Liver (tissue), 8 donors: ENCODE measurements at regions not wholly inside any gene's neighbourhood (a gene's known extent, or its start where the extent isn't known, plus 50 kb on each side); places are given as distances from the start of the nearest gene placed in this dataset.

Source experiments
- DNase-seq: peaks from one replicate; pipeline ENCODE4 v3.0.0-alpha.2; 2017; ENCODE audit warnings: low spot score
- H3K27ac ChIP-seq, 2 donors: one replicate each; pipeline ENCODE4 v1.7.0; 2013; ENCODE audit warnings: inconsistent platforms in 2 of 2, low read length in 2 of 2, control low read depth in 1 of 2, low read depth in 1 of 2, mild to moderate bottlenecking in 1 of 2
- H3K27me3 ChIP-seq, 4 donors: one replicate each; pipeline versions ENCODE4 v1.6.1 to v1.7.0; 2013; ENCODE audit warnings: low read length in 3 of 4, inconsistent platforms in 1 of 4, mild to moderate bottlenecking in 1 of 4, moderate library complexity in 1 of 4; ENCODE audit not compliant: control insufficient read depth in 4 of 4, insufficient read depth in 4 of 4
- H3K36me3 ChIP-seq, 4 donors: one replicate each; pipeline versions ENCODE4 v1.6.1 to v1.7.0; 2013; ENCODE audit warnings: low read length in 3 of 4, mild to moderate bottlenecking in 3 of 4, low read depth in 1 of 4, moderate library complexity in 1 of 4; ENCODE audit not compliant: control insufficient read depth in 4 of 4, insufficient read depth in 3 of 4
- H3K4me1 ChIP-seq, 4 donors: one replicate each; pipeline versions ENCODE4 v1.6.1 to v1.7.0; 2013; ENCODE audit warnings: low read length in 3 of 4, mild to moderate bottlenecking in 3 of 4, moderate library complexity in 1 of 4; ENCODE audit not compliant: control insufficient read depth in 4 of 4, insufficient read depth in 4 of 4
- H3K4me3 ChIP-seq, 3 donors: one replicate each; pipeline versions ENCODE4 v1.6.1 to v1.7.0; 2013; ENCODE audit warnings: low read length in 3 of 3, control low read depth in 1 of 3, low read depth in 1 of 3, mild to moderate bottlenecking in 1 of 3
- H3K9ac ChIP-seq, 2 donors: one replicate each; pipeline ENCODE4 v1.7.0; 2013; ENCODE audit warnings: low read length in 2 of 2, mild to moderate bottlenecking in 2 of 2, moderate library complexity in 2 of 2, control low read depth in 1 of 2, low read depth in 1 of 2
- H3K9me3 ChIP-seq, 4 donors: one replicate each; pipeline versions ENCODE4 v1.6.1 to v1.7.0; 2013; ENCODE audit warnings: low read length in 3 of 4; ENCODE audit not compliant: control insufficient read depth in 4 of 4
- ATF3 ChIP-seq: IDR thresholded peaks from 2 replicates; pipeline ENCODE4 v1.6.1; 2016; ENCODE audit warnings: antibody characterized with exemption
- EGR1 ChIP-seq, 2 donors: IDR thresholded peaks; 2 replicates each; pipeline ENCODE4 v1.6.1; 2016 to 2018; ENCODE audit warnings: antibody characterized with exemption in 2 of 2, low read depth in 2 of 2
- FOXA1 ChIP-seq: IDR thresholded peaks from 2 replicates; pipeline ENCODE4 v1.6.1; 2016; ENCODE audit warnings: antibody characterized with exemption
- HNF4A ChIP-seq, 2 donors: conservative IDR thresholded peaks; 2 replicates each; pipeline ENCODE4 v1.6.1; 2016; ENCODE audit warnings: antibody characterized with exemption in 2 of 2, mild to moderate bottlenecking in 2 of 2
- HNF4G ChIP-seq: IDR thresholded peaks from 2 replicates; pipeline ENCODE4 v1.6.1; 2016; ENCODE audit warnings: antibody characterized with exemption
- JUND ChIP-seq, 2 donors: IDR thresholded peaks; 2 replicates each; pipeline ENCODE4 v1.6.1; 2016; ENCODE audit warnings: antibody characterized with exemption in 2 of 2
- MAX ChIP-seq: IDR thresholded peaks from 2 replicates; pipeline ENCODE4 v1.6.1; 2016; ENCODE audit warnings: antibody characterized with exemption
- REST ChIP-seq: IDR thresholded peaks from 2 replicates; pipeline ENCODE4 v1.6.1; 2016; ENCODE audit warnings: antibody characterized with exemption, mild to moderate bottlenecking
- RXRA ChIP-seq, 2 donors: IDR thresholded peaks; 2 replicates each; pipeline ENCODE4 v1.6.1; 2017 to 2018; ENCODE audit warnings: antibody characterized with exemption in 2 of 2, mild to moderate bottlenecking in 1 of 2
- SP1 ChIP-seq: IDR thresholded peaks from 2 replicates; pipeline ENCODE4 v1.6.1; 2018; ENCODE audit warnings: antibody characterized with exemption, mild to moderate bottlenecking
- YY1 ChIP-seq: IDR thresholded peaks from 2 replicates; pipeline ENCODE4 v1.6.1; 2016; ENCODE audit warnings: antibody characterized with exemption, mild to moderate bottlenecking
- WGBS: extraction: QIAGEN DNeasy Blood & Tissue Kit; methylation state at CpG from one replicate; pipeline ENCODE4 v1.1.7; 2013; 5-methylcytosine and 5-hydroxymethylcytosine counted together
- TF ChIP-seq, protein P1 (sequence below): fragments of 150-350 bp; IDR thresholded peaks from 2 replicates; pipeline ENCODE4 v1.5.1; 2017; ENCODE audit warnings: improper control_type of control experiment, low read depth, low read length; ENCODE audit not compliant: missing input control
- donor health status: healthy.
- donor health status: healthy.
- donor health status: healthy.
- donor health status: healthy.
- donor health status: healthy.

GRCh38 chr2:145360129-145360790, 840.3 kb upstream of the ZEB2 start:
- WGBS: 94% methylated on average over 7 of the region's 7 CpGs

DNA sequence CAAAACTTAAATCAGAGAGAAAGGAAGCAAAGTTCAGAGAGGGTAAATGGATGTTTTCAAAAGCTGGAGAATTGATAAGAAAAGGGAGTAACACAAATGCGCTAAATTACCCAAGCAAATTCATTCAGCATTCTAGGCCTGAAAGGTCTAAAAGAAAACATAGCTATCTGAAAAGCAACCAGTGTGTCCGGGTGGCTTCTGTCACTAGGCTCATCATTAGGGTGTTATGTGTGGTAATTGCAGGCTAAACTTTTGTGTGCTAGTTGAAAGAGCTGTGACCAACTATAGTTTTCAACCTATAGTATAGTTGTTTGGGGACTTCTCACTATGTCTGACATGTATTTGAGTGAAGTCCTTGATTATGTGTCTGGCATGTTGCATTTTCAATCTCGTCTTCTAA, 839.6 kb upstream of the ZEB2 start:
- H3K27me3 ChIP-seq: peaks cover 0 to 2% (median 0%) of the 10 kb centered on the region in 4 donors
- no peak for TF ChIP-seq ATF3
- H3K4me1 ChIP-seq: no peaks in the 10 kb centered on the region
- DNase-seq: no peak
- H3K9ac ChIP-seq: no peak overlapping the region
- 72% methylated on average over 3 of the region's 3 CpGs for WGBS
- no peaks in the 10 kb centered on the region for H3K9me3 ChIP-seq
- H3K27ac ChIP-seq: no peak overlapping the region
- H3K36me3 ChIP-seq: no peaks in the 10 kb centered on the region
- H3K4me3 ChIP-seq: no peak overlapping the region

More at GRCh38 chr2:145360129-145360790, 840.3 kb upstream of the ZEB2 start:
- no peak overlapping the region for H3K9ac ChIP-seq
- no peak for TF ChIP-seq MAX
- TF ChIP-seq SP1: no peak
- no peak for TF ChIP-seq HNF4A (conservative IDR thresholded peaks at IDR 0.05)
- no peak for TF ChIP-seq JUND (IDR thresholded peaks at IDR 0.05)
- H3K4me1 ChIP-seq: no peaks in the 10 kb centered on the region
- no peak overlapping the region for H3K4me3 ChIP-seq
- H3K9me3 ChIP-seq: no peaks in the 10 kb centered on the region
- no peak for DNase-seq
- peaks cover 0 to 2% (median 0%) of the 10 kb centered on the region in 4 donors for H3K27me3 ChIP-seq
- no peaks in the 10 kb centered on the region for H3K36me3 ChIP-seq
- no peak overlapping the region for H3K27ac ChIP-seq

- no peak for TF ChIP-seq HNF4G
- TF ChIP-seq SP1: no peak
- TF ChIP-seq EGR1 (IDR thresholded peaks at IDR 0.05; ENCODE audit: low read depth in 2 of 2): no peak
- TF ChIP-seq RXRA (IDR thresholded peaks at IDR 0.05): no peak
- no peak for TF ChIP-seq FOXA1
- TF ChIP-seq REST: no peak
- TF ChIP-seq JUND (IDR thresholded peaks at IDR 0.05): no peak
- TF ChIP-seq YY1: no peak
- TF ChIP-seq, protein P1, sequence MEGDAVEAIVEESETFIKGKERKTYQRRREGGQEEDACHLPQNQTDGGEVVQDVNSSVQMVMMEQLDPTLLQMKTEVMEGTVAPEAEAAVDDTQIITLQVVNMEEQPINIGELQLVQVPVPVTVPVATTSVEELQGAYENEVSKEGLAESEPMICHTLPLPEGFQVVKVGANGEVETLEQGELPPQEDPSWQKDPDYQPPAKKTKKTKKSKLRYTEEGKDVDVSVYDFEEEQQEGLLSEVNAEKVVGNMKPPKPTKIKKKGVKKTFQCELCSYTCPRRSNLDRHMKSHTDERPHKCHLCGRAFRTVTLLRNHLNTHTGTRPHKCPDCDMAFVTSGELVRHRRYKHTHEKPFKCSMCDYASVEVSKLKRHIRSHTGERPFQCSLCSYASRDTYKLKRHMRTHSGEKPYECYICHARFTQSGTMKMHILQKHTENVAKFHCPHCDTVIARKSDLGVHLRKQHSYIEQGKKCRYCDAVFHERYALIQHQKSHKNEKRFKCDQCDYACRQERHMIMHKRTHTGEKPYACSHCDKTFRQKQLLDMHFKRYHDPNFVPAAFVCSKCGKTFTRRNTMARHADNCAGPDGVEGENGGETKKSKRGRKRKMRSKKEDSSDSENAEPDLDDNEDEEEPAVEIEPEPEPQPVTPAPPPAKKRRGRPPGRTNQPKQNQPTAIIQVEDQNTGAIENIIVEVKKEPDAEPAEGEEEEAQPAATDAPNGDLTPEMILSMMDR: no peak
- no peak overlapping the region for H3K27ac ChIP-seq
- H3K4me3 ChIP-seq: no peak overlapping the region
- no peaks in the 10 kb centered on the region for H3K4me1 ChIP-seq
- peaks cover 0 to 2% (median 0%) of the 10 kb centered on the region in 4 donors for H3K27me3 ChIP-seq
- DNase-seq: no peak
- H3K36me3 ChIP-seq: no peaks in the 10 kb centered on the region
- H3K9me3 ChIP-seq: no peaks in the 10 kb centered on the region
- H3K9ac ChIP-seq: no peak overlapping the region
Measured at GRCh38 chr2:145356056-145356455, 836.1 kb upstream of the ZEB2 start.
